Esophagus muscularis mucosa (tissue), 4 donors: ENCODE measurements at regions not wholly inside any gene's neighbourhood (a gene's known extent, or its start where the extent isn't known, plus 50 kb on each side); places are given as distances from the start of the nearest gene placed in this dataset.
A peak's percentile ranks its signal among the peaks of the same experiment; 100 is the strongest.

Experiments
- DNase-seq: peaks from one replicate; pipeline ENCODE4 v3.0.0-alpha.2; 2017; ENCODE audit errors: extremely low spot score
- H3K27ac ChIP-seq, 4 donors: fragments of 200-600 bp; sonication (generic); replicated peaks in 1 of 4; 1 replicate in 3 of 4; 2 replicates in 1 of 4; pipeline ENCODE4 v1.5.1; 2016 to 2019; ENCODE audit warnings: mild to moderate bottlenecking in 1 of 4
- H3K27me3 ChIP-seq, 4 donors: fragments of 200-600 bp; sonication (generic); one replicate each; pipeline versions ENCODE4 v1.5.1 to v1.6.0; 2016 to 2019
- H3K36me3 ChIP-seq, 4 donors: fragments of 200-600 bp; sonication (generic); one replicate each; pipeline ENCODE4 v1.5.1; 2016 to 2019
- H3K4me1 ChIP-seq, 4 donors: fragments of 200-600 bp; sonication (generic); one replicate each; pipeline ENCODE4 v1.5.1; 2016 to 2019
- H3K4me3 ChIP-seq, 4 donors: fragments of 200-600 bp; sonication (generic); 1 replicate in 2 of 4; 2 replicates in 2 of 4; pipeline ENCODE4 v1.5.1; 2016 to 2019; ENCODE audit warnings: mild to moderate bottlenecking in 4 of 4, moderate library complexity in 1 of 4
- H3K9me3 ChIP-seq, 4 donors: fragments of 200-600 bp; sonication (generic); 1 replicate in 3 of 4; 2 replicates in 1 of 4; pipeline ENCODE4 v1.5.1; 2016 to 2019
- CTCF ChIP-seq, 3 experiments: fragments of 200-600 bp in 2 of 3; fragments of 450-650 bp in 1 of 3; sonication (generic) in 2 of 3; IDR thresholded peaks; one replicate each; pipeline ENCODE4 v1.5.1; 2017 to 2019; ENCODE audit warnings: antibody characterized with exemption in 3 of 3, mild to moderate bottlenecking in 2 of 3, moderate library complexity in 1 of 3
- EP300 ChIP-seq: sonication (generic); formaldehyde crosslinking; IDR thresholded peaks from one replicate; pipeline ENCODE4 v1.6.1; 2017; ENCODE audit warnings: antibody characterized with exemption
- POLR2A ChIP-seq: fragments of 450-650 bp; IDR thresholded peaks from one replicate; pipeline ENCODE4 v1.6.1; 2017; ENCODE audit warnings: antibody characterized with exemption, moderate library complexity, mild to moderate bottlenecking, low read depth
- POLR2AphosphoS5 ChIP-seq, 2 donors: sonication (generic); formaldehyde crosslinking; IDR thresholded peaks; one replicate each; pipeline ENCODE4 v1.6.1; 2017; ENCODE audit warnings: antibody characterized with exemption in 2 of 2
- WGBS: methylation state at CpG from one replicate; pipeline ENCODE4 v1.1.5; 2018; 5-methylcytosine and 5-hydroxymethylcytosine counted together
- intact Hi-C: fragments of 100-400 bp; cut with DNase I; formaldehyde crosslinking; loops from one replicate; pipeline ENCODE4 v1.15.1; 2023

- no peaks in the 10 kb centered on the region for H3K27me3 ChIP-seq
- H3K4me3 ChIP-seq = no peak overlapping the region
- no peaks in the 10 kb centered on the region for H3K9me3 ChIP-seq
- no peaks in the 10 kb centered on the region for H3K36me3 ChIP-seq
- peaks cover 0 to 13% (median 11%) of the 10 kb centered on the region in 4 donors for H3K4me1 ChIP-seq
- intact Hi-C loops = no loop called here
- no peak for DNase-seq
- 100% methylated on average over 3 of the region's 3 CpGs for WGBS
- H3K27ac ChIP-seq = no peak overlapping the region
- TF ChIP-seq POLR2AphosphoS5 (IDR thresholded peaks at IDR 0.05) (no peak), CTCF (IDR thresholded peaks at IDR 0.05) (no peak), POLR2A (no peak), EP300 (no peak)
These were observed 633.7 kb downstream of the MECOM start for GRCh38 chr3:169029674-169030285.

- Histone ChIP-seq H3K4me1 (peaks cover 0 to 13% (median 11%) of the 10 kb centered on the region in 4 donors), H3K27ac (no peak overlapping the region), H3K27me3 (no peaks in the 10 kb centered on the region), H3K9me3 (no peaks in the 10 kb centered on the region), H3K36me3 (no peaks in the 10 kb centered on the region), H3K4me3 (no peak overlapping the region)
- 85% methylated on average over 5 of the region's 5 CpGs for WGBS
- intact Hi-C loops = no loop called here
- no peak for DNase-seq
- TF ChIP-seq POLR2A (no peak), EP300 (no peak), POLR2AphosphoS5 (IDR thresholded peaks at IDR 0.05) (no peak), CTCF (IDR thresholded peaks at IDR 0.05) (no peak)
These were observed 634.8 kb downstream of the MECOM start for GRCh38 chr3:169028716-169029115.

GRCh38 chr3:169026543-169027182 lies 636.8 kb downstream of the MECOM start:
- intact Hi-C loops = no loop called here
- no peak for TF ChIP-seq EP300
- TF ChIP-seq POLR2AphosphoS5 (IDR thresholded peaks at IDR 0.05) = peak in 1 of 2 donors; percentile 40
- no peak for TF ChIP-seq POLR2A
- peak overlapping the region in 2 of 4 donors; percentile 3 to 15 for H3K4me3 ChIP-seq
- DNase-seq = no peak
- WGBS = 17% methylated on average over 5 of the region's 5 CpGs
- H3K9me3 ChIP-seq = no peaks in the 10 kb centered on the region
- H3K27ac ChIP-seq = peak overlapping the region in 1 of 4 donors; percentile 58
- H3K36me3 ChIP-seq = no peaks in the 10 kb centered on the region
- no peaks in the 10 kb centered on the region for H3K27me3 ChIP-seq
- peaks cover 0 to 13% (median 11%) of the 10 kb centered on the region in 4 donors for H3K4me1 ChIP-seq

GRCh38 chr3:169022457-169022856 lies 641.1 kb downstream of the MECOM start:
- Histone ChIP-seq H3K4me3 (no peak overlapping the region), H3K9me3 (no peaks in the 10 kb centered on the region), H3K4me1 (peaks cover 0 to 13% (median 11%) of the 10 kb centered on the region in 4 donors), H3K27me3 (no peaks in the 10 kb centered on the region), H3K36me3 (no peaks in the 10 kb centered on the region), H3K27ac (no peak overlapping the region)
- TF ChIP-seq CTCF (IDR thresholded peaks at IDR 0.05) (no peak), POLR2A (no peak), POLR2AphosphoS5 (IDR thresholded peaks at IDR 0.05) (no peak), EP300 (no peak)
- 88% methylated on average over 1 of the region's 1 CpG for WGBS
- no peak for DNase-seq
- intact Hi-C loops = no loop called here

GRCh38 chr3:169020371-169020770 lies 643.1 kb downstream of the MECOM start:
- Histone ChIP-seq H3K36me3 (no peaks in the 10 kb centered on the region), H3K27ac (no peak overlapping the region), H3K4me3 (no peak overlapping the region), H3K9me3 (no peaks in the 10 kb centered on the region), H3K4me1 (no peaks in the 10 kb centered on the region), H3K27me3 (no peaks in the 10 kb centered on the region)
- intact Hi-C loops = no loop called here
- no peak for DNase-seq
- TF ChIP-seq CTCF (IDR thresholded peaks at IDR 0.05) (no peak), EP300 (no peak), POLR2AphosphoS5 (IDR thresholded peaks at IDR 0.05) (no peak), POLR2A (no peak)
- WGBS = 94% methylated on average over 1 of the region's 1 CpG
